HEK293T (cell line): ENCODE measurements at regions not wholly inside any gene's neighbourhood (a gene's known extent, or its start where the extent isn't known, plus 50 kb on each side); places are given as distances from the start of the nearest gene placed in this dataset.

Experiments
- ARNT ChIP-seq: fragments of 450-650 bp; IDR thresholded peaks from 2 replicates; pipeline ENCODE4 v1.6.1; 2017; ENCODE audit warnings: mild to moderate bottlenecking
- BHLHE40 ChIP-seq: fragments of 450-650 bp; IDR thresholded peaks from 2 replicates; pipeline ENCODE4 v1.6.1; 2016; ENCODE audit warnings: mild to moderate bottlenecking, moderate library complexity, borderline replicate concordance
- FOXA1 ChIP-seq: fragments of 450-650 bp; IDR thresholded peaks from 2 replicates; pipeline ENCODE4 v1.6.1; 2016; ENCODE audit warnings: mild to moderate bottlenecking
- HDGF ChIP-seq: fragments of 450-650 bp; IDR thresholded peaks from 2 replicates; pipeline ENCODE4 v1.6.1; 2017; ENCODE audit warnings: antibody characterized with exemption, borderline replicate concordance
- L3MBTL2 ChIP-seq: fragments of 450-650 bp; conservative IDR thresholded peaks from 2 replicates; pipeline ENCODE4 v1.6.1; 2016; ENCODE audit warnings: mild to moderate bottlenecking
- LEF1 ChIP-seq: fragments of 450-650 bp; IDR thresholded peaks from 2 replicates; pipeline ENCODE4 v1.6.1; 2017; ENCODE audit warnings: mild to moderate bottlenecking, borderline replicate concordance
- NFRKB ChIP-seq: fragments of 450-650 bp; IDR thresholded peaks from 2 replicates; pipeline ENCODE4 v1.6.1; 2016; ENCODE audit warnings: mild to moderate bottlenecking, moderate library complexity
- SP1 ChIP-seq: fragments of 450-650 bp; IDR thresholded peaks from 2 replicates; pipeline ENCODE4 v1.6.1; 2017
- SUZ12 ChIP-seq: fragments of 450-650 bp; IDR thresholded peaks from 2 replicates; pipeline ENCODE4 v1.6.1; 2016; ENCODE audit warnings: mild to moderate bottlenecking
- TARDBP ChIP-seq: fragments of 450-650 bp; IDR thresholded peaks from 2 replicates; pipeline ENCODE4 v1.6.1; 2016
- ZNF384 ChIP-seq: fragments of 450-650 bp; IDR thresholded peaks from 2 replicates; pipeline ENCODE4 v1.6.1; 2016

GRCh38 chr20:39263076-39263475, 300.9 kb downstream of the DHX35 start:
- TF ChIP-seq NFRKB (no peak), FOXA1 (no peak), HDGF (no peak), ZNF384 (no peak), LEF1 (no peak), SP1 (no peak), ARNT (no peak), SUZ12 (no peak), BHLHE40 (no peak), TARDBP (no peak), L3MBTL2 (no peak)
